ENCODE measurements at regions not wholly inside any gene's neighbourhood (a gene's known extent, or its start where the extent isn't known, plus 50 kb on each side); places are given as distances from the start of the nearest gene placed in this dataset.

DNA sequence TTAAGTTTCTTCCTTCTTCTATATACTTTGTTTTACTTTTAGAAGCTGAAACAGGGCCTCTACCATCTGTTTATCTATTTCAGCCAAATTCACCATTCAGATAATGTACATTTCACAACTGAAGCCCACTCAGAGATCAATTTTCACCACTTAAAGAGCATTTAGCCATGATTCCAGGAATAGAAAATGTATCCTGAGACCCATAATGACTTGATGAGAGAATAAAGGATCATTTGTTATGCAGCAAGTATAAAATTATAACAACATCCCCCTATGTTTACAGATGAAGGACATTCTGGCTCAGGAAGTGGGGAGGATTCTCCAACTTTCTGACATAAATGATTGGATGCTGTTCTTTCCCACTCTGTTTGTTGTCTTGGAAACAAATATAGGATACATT is 962.1 kb upstream of the EEF2KMT start:
- Mint-ChIP-seq H3K27ac (ENCODE audit: unreplicated experiment) (no peak overlapping the region), H3K36me3 (ENCODE audit: low read depth) (no peaks in the 10 kb centered on the region), H3K4me3 (ENCODE audit: unreplicated experiment) (no peak overlapping the region), H3K4me1 (ENCODE audit: low read depth) (no peaks in the 10 kb centered on the region), H3K27me3 (ENCODE audit: low read depth) (no peaks in the 10 kb centered on the region), H3K9me3 (ENCODE audit: low read depth) (peaks cover 9% of the 10 kb centered on the region)
- TF ChIP-seq, protein P1, sequence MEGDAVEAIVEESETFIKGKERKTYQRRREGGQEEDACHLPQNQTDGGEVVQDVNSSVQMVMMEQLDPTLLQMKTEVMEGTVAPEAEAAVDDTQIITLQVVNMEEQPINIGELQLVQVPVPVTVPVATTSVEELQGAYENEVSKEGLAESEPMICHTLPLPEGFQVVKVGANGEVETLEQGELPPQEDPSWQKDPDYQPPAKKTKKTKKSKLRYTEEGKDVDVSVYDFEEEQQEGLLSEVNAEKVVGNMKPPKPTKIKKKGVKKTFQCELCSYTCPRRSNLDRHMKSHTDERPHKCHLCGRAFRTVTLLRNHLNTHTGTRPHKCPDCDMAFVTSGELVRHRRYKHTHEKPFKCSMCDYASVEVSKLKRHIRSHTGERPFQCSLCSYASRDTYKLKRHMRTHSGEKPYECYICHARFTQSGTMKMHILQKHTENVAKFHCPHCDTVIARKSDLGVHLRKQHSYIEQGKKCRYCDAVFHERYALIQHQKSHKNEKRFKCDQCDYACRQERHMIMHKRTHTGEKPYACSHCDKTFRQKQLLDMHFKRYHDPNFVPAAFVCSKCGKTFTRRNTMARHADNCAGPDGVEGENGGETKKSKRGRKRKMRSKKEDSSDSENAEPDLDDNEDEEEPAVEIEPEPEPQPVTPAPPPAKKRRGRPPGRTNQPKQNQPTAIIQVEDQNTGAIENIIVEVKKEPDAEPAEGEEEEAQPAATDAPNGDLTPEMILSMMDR (IDR thresholded peaks at IDR 0.05): no peak
- no peak for DNase-seq (ENCODE audit: low spot score)

DNA sequence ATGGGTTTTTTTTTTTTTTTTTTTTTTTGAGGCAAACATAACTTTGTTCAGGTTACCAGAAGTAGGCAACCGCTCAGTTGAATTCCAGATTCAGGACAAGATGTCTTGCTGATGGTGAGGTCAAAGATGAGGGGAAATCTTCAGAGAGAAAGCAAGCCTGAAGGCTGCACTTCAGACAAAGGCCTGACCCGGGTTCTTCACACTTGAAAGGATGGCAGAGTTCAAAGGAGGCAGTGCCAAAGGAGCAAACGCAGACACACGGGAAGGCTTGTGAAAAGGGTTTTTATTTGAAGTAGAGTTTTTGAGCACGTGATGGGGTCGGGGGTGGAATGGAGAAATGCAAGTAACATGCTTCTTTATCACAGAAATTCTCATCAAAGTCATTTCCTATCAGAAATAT is 960.2 kb upstream of the EEF2KMT start:
- peaks cover 3% of the 10 kb centered on the region for H3K9me3 Mint-ChIP-seq (ENCODE audit: low read depth)
- no peak for DNase-seq (ENCODE audit: low spot score)
- TF ChIP-seq, protein P1 (IDR thresholded peaks at IDR 0.05): no peak
- no peaks in the 10 kb centered on the region for H3K4me1 Mint-ChIP-seq (ENCODE audit: low read depth)
- H3K4me3 Mint-ChIP-seq (ENCODE audit: unreplicated experiment): no peak overlapping the region
- no peaks in the 10 kb centered on the region for H3K27me3 Mint-ChIP-seq (ENCODE audit: low read depth)
- no peaks in the 10 kb centered on the region for H3K36me3 Mint-ChIP-seq (ENCODE audit: low read depth)
- H3K27ac Mint-ChIP-seq (ENCODE audit: unreplicated experiment): no peak overlapping the region

DNA sequence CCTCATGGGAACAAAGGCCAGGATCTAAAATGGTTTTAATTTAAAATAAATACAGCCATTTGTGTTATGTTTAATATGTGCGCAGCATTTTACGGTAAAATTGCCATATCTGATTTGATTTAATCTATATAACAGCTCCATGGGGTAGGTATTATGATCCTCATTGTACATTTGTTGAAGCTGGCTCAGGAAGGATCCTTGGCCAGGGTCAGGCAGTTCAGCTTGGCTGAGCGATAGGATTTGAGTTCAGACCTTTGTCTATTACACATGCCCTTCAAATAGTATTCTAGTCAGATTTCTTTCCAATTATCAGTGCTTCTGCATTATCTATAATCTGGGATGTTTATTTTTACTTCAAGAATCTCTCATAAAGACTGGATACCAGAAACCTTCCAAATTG is 950.4 kb upstream of the EEF2KMT start:
- Mint-ChIP-seq H3K27ac (ENCODE audit: unreplicated experiment) (no peak overlapping the region), H3K4me1 (ENCODE audit: low read depth) (no peaks in the 10 kb centered on the region), H3K36me3 (ENCODE audit: low read depth) (no peaks in the 10 kb centered on the region), H3K4me3 (ENCODE audit: unreplicated experiment) (no peak overlapping the region), H3K9me3 (ENCODE audit: low read depth) (peaks cover 23% of the 10 kb centered on the region), H3K27me3 (ENCODE audit: low read depth) (peaks cover 2% of the 10 kb centered on the region)
- TF ChIP-seq, protein P1 (IDR thresholded peaks at IDR 0.05): no peak
- DNase-seq (ENCODE audit: low spot score): no peak

DNA sequence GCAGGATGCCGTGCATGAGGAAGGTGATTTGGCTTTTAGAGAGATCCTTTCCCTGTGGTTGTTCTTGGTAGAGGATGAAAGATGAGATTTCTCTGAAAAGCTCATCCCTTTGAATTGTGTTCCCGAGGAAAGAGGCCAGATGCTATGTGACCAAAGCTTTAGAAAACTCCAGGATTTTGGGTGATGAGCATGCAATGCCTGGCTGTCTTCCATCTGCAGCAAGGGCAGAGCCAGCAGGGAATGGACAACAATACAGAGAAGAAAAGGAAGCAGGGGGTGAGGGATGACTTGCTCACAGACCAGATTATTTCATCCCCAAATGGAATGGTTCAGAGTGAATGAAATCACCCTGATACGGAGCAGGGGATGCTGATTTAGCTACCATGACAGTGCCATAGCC is 949.7 kb upstream of the EEF2KMT start:
- H3K27me3 Mint-ChIP-seq (ENCODE audit: low read depth): peaks cover 2% of the 10 kb centered on the region
- TF ChIP-seq, protein P1 (IDR thresholded peaks at IDR 0.05): no peak
- H3K4me3 Mint-ChIP-seq (ENCODE audit: unreplicated experiment): no peak overlapping the region
- H3K9me3 Mint-ChIP-seq (ENCODE audit: low read depth): peaks cover 28% of the 10 kb centered on the region
- H3K36me3 Mint-ChIP-seq (ENCODE audit: low read depth): no peaks in the 10 kb centered on the region
- no peak overlapping the region for H3K27ac Mint-ChIP-seq (ENCODE audit: unreplicated experiment)
- no peaks in the 10 kb centered on the region for H3K4me1 Mint-ChIP-seq (ENCODE audit: low read depth)
- DNase-seq (ENCODE audit: low spot score): no peak

DNA sequence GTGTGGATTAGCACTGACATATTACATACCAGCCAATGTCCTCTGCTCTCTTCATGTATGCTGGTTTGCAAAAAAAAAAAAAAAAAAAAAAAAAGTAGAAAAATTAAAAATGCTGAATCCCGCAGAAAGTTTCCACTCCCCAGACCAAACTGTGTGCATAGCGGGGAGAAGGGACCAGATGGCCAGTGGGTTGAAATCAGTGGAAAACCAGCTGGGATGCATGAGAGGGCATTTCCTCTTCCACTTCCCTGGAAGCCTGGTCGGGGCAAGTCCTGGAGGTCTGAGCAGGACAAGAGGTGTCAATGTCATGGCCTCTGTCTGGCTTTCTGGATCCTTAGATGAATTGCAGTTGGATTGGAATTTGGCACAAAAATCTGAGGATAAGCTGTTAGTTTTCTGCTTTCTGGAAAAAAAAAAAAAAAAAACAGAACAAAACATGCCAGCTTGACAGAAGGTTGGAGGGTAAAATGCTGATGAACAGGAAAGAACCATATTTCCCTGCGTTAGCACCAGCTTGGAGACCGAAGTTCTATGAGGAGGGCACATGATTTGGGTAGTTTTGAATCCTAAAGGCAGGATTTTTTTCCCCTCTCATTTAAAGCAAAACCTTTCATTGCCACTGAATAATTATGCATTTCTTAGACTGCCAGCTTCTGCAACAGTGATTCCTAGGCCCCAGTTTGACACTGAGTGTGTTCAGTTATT is 941.5 kb upstream of the EEF2KMT start:
- no peaks in the 10 kb centered on the region for H3K36me3 Mint-ChIP-seq (ENCODE audit: low read depth)
- H3K4me3 Mint-ChIP-seq (ENCODE audit: unreplicated experiment): no peak overlapping the region
- DNase-seq (ENCODE audit: low spot score): no peak
- H3K27me3 Mint-ChIP-seq (ENCODE audit: low read depth): no peaks in the 10 kb centered on the region
- H3K4me1 Mint-ChIP-seq (ENCODE audit: low read depth): no peaks in the 10 kb centered on the region
- peaks cover 21% of the 10 kb centered on the region for H3K9me3 Mint-ChIP-seq (ENCODE audit: low read depth)
- no peak overlapping the region for H3K27ac Mint-ChIP-seq (ENCODE audit: unreplicated experiment)
- TF ChIP-seq, protein P1 (IDR thresholded peaks at IDR 0.05): no peak

All from chondrocyte (in vitro differentiated cells).